ENCODE measurements at regions not wholly inside any gene's neighbourhood (a gene's known extent, or its start where the extent isn't known, plus 50 kb on each side); places are given as distances from the start of the nearest gene placed in this dataset.

DNA sequence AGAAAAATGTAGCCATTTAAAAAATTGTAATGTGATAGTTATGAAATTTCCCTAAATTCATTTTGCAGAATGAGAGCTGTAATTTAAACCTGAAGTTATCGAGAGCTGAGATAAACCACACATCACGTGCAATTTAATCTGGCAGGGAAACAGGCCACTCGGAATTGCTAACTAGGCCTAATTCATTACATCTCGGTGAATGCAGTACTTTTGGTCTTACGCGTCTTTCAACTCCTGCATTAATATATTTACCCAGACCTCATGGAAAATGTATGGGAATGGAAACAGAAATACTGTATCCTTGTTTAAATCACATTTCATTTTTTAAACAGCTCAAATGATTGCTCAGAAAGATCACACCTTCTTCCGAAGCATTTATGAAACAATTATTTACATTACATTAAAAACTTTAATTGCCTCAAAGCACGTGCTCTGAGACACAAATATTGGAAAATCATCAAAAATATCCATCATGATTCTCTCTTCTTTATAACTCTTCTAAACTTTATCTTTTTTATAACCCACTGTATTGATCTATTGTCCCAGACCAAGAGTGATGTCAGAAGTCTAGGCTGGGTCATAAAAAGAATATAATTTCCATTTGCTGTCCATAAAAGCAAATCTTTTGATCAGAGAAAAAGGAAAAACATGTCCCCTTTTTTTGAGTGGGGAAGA is 111.7 kb upstream of the MYL2 start:
- DNase-seq (ENCODE audit: low spot score), result no peak
- Histone ChIP-seq H2AFZ (no peak overlapping the region), H3K4me3 (no peak overlapping the region), H3K9me2 (replicated peaks; ENCODE audit: insufficient read depth) (no peaks in the 10 kb centered on the region), H3K4me1 (ENCODE audit: insufficient read depth) (peaks cover 8% of the 10 kb centered on the region), H3K27me3 (peaks cover 90% of the 10 kb centered on the region), H3K9me3 (ENCODE audit: low read depth) (no peaks in the 10 kb centered on the region), H3K27ac (no peak overlapping the region), H3K36me3 (replicated peaks; ENCODE audit: insufficient read depth, low read depth) (no peaks in the 10 kb centered on the region), H3K4me2 (no peak overlapping the region), H4K20me1 (ENCODE audit: insufficient read depth, poor library complexity, severe bottlenecking) (no peaks in the 10 kb centered on the region), H3K79me2 (no peaks in the 10 kb centered on the region)
- 85% methylated on average over 8 of the region's 8 CpGs for WGBS (ENCODE audit: low lambda C conversion rate, missing lambda C conversion rate)
- TF ChIP-seq EZH2phosphoT487 (IDR thresholded peaks at IDR 0.05; ENCODE audit: low read depth, severe bottlenecking, unreplicated experiment), result no peak
- TF ChIP-seq EZH2 (IDR thresholded peaks at IDR 0.05; ENCODE audit: borderline replicate concordance), result no peak
- TF ChIP-seq CTCF (IDR thresholded peaks at IDR 0.05; ENCODE audit: poor library complexity), result no peak

DNA sequence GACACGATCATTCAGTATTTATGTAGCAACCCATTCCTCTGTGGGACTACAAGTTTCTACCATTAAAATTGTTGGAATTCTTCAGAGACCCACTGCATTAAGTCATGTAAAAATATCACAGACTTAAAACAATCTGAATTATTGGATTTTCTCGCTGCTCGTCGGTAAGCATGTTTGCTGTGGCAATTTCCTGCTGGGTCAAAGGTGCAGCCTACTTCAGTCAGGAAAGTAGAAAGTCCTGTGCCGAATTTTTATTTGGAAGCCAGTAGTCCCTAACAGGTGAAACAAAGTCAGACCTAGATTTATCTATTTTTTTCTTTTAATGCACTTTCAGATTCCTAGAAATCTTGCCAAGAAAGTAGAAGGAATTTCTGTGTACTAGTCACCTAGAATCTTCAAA is 110.4 kb upstream of the MYL2 start:
- 36% methylated on average over 5 of the region's 5 CpGs for WGBS (ENCODE audit: low lambda C conversion rate, missing lambda C conversion rate)
- Histone ChIP-seq H3K4me2 (no peak overlapping the region), H2AFZ (no peak overlapping the region), H3K4me3 (no peak overlapping the region), H3K4me1 (ENCODE audit: insufficient read depth) (peaks cover 8% of the 10 kb centered on the region), H3K36me3 (replicated peaks; ENCODE audit: insufficient read depth, low read depth) (no peaks in the 10 kb centered on the region), H3K79me2 (no peaks in the 10 kb centered on the region), H3K9me2 (replicated peaks; ENCODE audit: insufficient read depth) (no peaks in the 10 kb centered on the region), H3K27ac (no peak overlapping the region), H3K27me3 (peaks cover 89% of the 10 kb centered on the region), H4K20me1 (ENCODE audit: insufficient read depth, poor library complexity, severe bottlenecking) (no peaks in the 10 kb centered on the region), H3K9me3 (ENCODE audit: low read depth) (no peaks in the 10 kb centered on the region)
- DNase-seq (ENCODE audit: low spot score), result no peak
- no peak for TF ChIP-seq EZH2 (IDR thresholded peaks at IDR 0.05; ENCODE audit: borderline replicate concordance)

DNA sequence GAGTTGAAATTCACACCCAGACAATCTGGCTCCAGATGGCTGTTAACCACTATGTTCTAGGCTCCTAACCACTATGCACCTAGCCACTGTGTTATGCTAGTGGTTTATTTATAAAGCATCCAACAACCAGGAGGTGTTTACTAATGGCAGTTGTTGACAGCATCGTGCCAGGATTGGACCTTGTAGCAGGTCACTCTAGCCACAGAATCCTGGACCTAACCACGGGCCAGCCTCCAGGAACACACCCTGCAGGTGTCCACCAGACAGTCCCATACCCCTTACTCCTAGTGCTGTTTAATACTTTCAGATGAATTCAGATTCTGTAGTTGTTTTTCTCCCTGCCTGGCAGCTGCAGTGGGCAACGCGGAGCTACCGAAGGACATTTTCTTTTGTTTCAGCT is 109.4 kb upstream of the MYL2 start:
- Histone ChIP-seq H3K9me2 (replicated peaks; ENCODE audit: insufficient read depth) (no peaks in the 10 kb centered on the region), H4K20me1 (ENCODE audit: insufficient read depth, poor library complexity, severe bottlenecking) (no peaks in the 10 kb centered on the region), H3K4me2 (no peak overlapping the region), H3K79me2 (no peaks in the 10 kb centered on the region), H3K27ac (no peak overlapping the region), H2AFZ (no peak overlapping the region), H3K4me3 (no peak overlapping the region), H3K36me3 (replicated peaks; ENCODE audit: insufficient read depth, low read depth) (no peaks in the 10 kb centered on the region), H3K9me3 (ENCODE audit: low read depth) (no peaks in the 10 kb centered on the region), H3K27me3 (peaks cover 81% of the 10 kb centered on the region), H3K4me1 (ENCODE audit: insufficient read depth) (peaks cover 4% of the 10 kb centered on the region)
- no peak for DNase-seq (ENCODE audit: low spot score)
- WGBS (ENCODE audit: low lambda C conversion rate, missing lambda C conversion rate), result 74% methylated on average over 5 of the region's 5 CpGs
- TF ChIP-seq EZH2 (IDR thresholded peaks at IDR 0.05; ENCODE audit: borderline replicate concordance) (no peak), EZH2phosphoT487 (IDR thresholded peaks at IDR 0.05; ENCODE audit: low read depth, severe bottlenecking, unreplicated experiment) (no peak), CTCF (IDR thresholded peaks at IDR 0.05; ENCODE audit: poor library complexity) (no peak)

GRCh38 chr12:111029305-111029704 is 108.9 kb upstream of the MYL2 start:
- H3K4me2 ChIP-seq, result no peak overlapping the region
- WGBS (ENCODE audit: low lambda C conversion rate, missing lambda C conversion rate), result 92% methylated on average over 4 of the region's 4 CpGs
- H4K20me1 ChIP-seq (ENCODE audit: insufficient read depth, poor library complexity, severe bottlenecking), result no peaks in the 10 kb centered on the region
- peaks cover 79% of the 10 kb centered on the region for H3K27me3 ChIP-seq
- no peaks in the 10 kb centered on the region for H3K36me3 ChIP-seq (replicated peaks; ENCODE audit: insufficient read depth, low read depth)
- H3K9me2 ChIP-seq (replicated peaks; ENCODE audit: insufficient read depth), result no peaks in the 10 kb centered on the region
- H3K9me3 ChIP-seq (ENCODE audit: low read depth), result no peaks in the 10 kb centered on the region
- H2AFZ ChIP-seq, result no peak overlapping the region
- H3K79me2 ChIP-seq, result no peaks in the 10 kb centered on the region
- H3K27ac ChIP-seq, result no peak overlapping the region
- DNase-seq (ENCODE audit: low spot score), result no peak
- no peak overlapping the region for H3K4me3 ChIP-seq
- peaks cover 4% of the 10 kb centered on the region for H3K4me1 ChIP-seq (ENCODE audit: insufficient read depth)
- TF ChIP-seq EZH2 (IDR thresholded peaks at IDR 0.05; ENCODE audit: borderline replicate concordance), result no peak
- TF ChIP-seq EZH2phosphoT487 (IDR thresholded peaks at IDR 0.05; ENCODE audit: low read depth, severe bottlenecking, unreplicated experiment), result no peak
- no peak for TF ChIP-seq CTCF (IDR thresholded peaks at IDR 0.05; ENCODE audit: poor library complexity)

Measured in hepatocyte (in vitro differentiated cells).